GM12874 (cell line): ENCODE measurements at regions not wholly inside any gene's neighbourhood (a gene's known extent, or its start where the extent isn't known, plus 50 kb on each side); places are given as distances from the start of the nearest gene placed in this dataset.

Experiments
- TF ChIP-seq, protein P1 (sequence below): IDR thresholded peaks from 2 replicates; pipeline ENCODE4 v1.5.1; 2011; ENCODE audit warnings: low read depth, mild to moderate bottlenecking, control low read depth, low read length, moderate library complexity; ENCODE audit not compliant: insufficient read depth

DNA sequence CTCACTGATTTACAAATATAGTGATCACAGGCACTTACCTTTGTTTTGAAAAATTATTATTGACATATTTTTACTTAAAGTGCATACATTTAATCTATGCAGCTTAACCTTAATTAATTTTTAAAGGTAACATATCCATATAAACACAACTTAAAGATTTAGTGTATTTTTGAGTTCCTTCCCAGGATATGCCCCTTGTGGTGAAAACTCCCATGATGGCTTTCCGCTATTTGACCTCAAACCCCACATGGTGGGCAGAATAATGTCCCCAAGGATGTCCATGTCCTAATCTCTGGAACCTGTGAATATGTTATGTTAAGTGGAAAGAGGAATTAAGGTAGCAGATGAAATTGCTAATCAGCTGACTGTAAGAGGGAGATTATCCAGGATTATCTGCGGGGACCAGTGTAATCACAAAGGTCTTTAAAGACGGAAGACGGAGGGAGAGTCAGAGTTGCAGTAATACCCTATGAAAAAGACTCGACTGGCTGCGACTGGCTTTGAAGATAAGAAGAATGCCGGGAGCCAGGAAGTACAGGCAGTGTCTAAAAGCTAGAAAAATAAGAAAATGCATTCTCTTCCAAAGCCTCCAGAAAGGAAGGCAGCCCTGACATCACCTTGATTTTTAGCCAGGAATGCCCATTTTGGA is 193.9 kb downstream of the ICE1 start:
- TF ChIP-seq, protein P1, sequence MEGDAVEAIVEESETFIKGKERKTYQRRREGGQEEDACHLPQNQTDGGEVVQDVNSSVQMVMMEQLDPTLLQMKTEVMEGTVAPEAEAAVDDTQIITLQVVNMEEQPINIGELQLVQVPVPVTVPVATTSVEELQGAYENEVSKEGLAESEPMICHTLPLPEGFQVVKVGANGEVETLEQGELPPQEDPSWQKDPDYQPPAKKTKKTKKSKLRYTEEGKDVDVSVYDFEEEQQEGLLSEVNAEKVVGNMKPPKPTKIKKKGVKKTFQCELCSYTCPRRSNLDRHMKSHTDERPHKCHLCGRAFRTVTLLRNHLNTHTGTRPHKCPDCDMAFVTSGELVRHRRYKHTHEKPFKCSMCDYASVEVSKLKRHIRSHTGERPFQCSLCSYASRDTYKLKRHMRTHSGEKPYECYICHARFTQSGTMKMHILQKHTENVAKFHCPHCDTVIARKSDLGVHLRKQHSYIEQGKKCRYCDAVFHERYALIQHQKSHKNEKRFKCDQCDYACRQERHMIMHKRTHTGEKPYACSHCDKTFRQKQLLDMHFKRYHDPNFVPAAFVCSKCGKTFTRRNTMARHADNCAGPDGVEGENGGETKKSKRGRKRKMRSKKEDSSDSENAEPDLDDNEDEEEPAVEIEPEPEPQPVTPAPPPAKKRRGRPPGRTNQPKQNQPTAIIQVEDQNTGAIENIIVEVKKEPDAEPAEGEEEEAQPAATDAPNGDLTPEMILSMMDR, result no peak

DNA sequence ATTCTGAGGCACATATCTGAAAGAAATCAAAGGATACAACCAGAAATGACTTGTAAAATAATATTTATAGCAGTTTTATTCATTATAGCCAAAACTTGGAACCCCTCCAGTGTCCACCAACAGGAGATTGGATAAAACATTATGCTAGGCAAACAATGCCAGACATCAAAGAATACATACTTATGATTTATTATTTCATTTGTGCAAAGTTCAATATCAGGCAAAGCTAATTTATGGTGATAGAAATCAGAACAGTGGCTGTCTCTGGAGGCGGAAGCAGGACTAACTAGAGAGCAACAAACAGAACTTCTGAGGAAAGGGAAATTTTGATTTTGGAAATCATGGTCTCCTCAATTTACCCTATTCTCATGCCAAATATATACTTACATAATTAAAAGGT is 193.1 kb downstream of the ICE1 start:
- TF ChIP-seq, protein P1, result no peak

DNA sequence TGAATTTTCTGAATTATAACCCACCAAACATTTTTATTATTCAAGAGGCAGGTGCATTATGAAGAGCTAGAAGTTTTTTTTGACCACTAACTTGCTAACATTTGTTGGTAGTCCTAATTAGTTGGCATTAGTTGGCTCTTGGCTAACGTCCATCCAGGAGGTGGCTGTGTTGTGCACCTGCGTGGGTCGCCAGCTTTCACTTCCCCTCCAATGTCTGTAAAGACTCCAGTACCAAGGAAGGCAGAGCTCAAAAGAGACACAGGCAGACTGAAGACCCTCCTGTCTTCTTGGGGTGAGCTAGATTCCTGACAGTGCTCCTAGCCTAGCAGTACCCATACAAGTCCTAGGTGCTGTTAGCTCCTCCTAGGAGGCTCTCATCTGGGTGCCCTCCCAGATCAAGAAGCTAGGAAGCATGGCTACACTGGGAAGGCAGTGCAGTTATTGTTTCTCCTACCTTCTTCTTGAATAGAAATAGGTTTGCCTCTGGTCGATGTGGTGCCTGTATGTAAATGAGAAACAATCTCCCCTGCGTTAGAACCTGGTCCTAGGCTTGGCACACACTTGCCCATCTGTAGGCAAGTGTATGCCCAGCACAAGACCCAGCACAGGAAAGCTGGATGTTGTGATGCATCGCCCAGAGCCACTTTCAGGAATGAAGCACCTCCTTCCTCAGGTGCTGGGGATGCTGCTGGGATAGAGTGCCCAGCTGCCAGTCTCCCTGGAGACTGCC is 190.9 kb downstream of the ICE1 start:
- TF ChIP-seq, protein P1, result no peak

DNA sequence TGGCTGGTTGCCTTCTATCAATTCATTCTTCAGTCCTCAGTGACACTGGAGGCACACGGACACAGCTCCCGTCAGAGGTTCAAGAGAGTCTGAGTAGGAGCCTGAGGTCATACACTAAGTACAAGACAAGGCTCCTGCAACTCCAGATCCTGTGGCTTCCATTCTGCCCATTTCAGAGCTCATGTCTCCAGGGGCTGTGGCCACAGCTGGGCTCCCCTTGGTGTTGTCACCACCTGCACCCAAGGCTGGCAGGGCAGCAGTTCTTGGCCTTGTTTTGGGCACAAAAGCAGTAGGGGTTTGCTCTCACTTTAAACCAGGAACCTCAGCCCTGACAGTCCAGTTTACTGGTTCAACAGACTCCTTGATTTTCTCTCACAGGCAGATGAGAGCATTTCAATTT is 189.6 kb downstream of the ICE1 start:
- TF ChIP-seq, protein P1, result no peak

DNA sequence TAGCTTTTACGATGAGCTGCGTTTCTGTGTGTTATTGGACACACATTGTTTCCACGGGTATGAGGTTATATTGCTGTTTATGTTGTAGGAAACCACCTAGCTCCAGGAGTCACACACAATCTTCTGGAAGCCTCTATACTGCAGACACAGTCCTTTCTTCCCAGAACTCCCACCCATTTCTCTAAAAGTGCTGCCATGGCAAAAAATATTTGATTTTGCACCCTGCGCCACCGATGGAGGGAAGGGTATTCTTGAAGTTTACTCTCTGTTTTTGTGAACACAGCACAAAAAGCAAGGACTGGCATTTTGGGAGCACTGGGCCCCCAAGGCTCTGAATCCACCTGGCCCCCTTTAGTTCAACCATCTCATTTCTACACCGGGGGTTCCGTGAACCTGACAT is 187.5 kb downstream of the ICE1 start:
- TF ChIP-seq, protein P1, result no peak

DNA sequence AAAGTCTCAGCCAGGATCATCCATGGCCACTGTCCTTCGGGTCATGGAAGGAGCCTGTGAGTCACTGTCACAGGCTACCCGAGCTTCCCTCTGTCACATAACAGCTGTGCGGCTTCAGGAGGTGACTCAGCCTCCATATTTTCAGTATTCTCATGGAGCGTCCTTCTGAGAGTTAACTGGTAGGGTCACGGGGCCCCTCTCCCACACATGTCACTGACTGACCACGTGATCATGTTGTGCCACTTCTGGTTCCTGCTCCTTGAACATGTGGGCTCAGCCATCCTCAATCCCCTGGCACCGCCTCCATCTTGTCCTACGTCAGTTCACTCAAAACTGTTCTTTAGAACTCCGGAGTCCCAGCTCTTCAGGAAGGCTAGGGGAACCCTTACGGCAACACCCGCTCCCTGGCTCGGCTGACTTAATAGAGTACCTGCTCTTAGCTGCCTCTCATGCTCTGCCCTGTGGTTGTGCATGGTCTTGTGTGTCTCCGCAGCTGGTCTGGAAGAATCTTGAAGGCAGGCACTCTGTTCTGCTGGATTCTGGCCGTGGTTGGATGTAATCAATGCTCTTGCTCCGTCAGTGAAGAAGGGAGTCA is 182.8 kb downstream of the ICE1 start:
- TF ChIP-seq, protein P1, result no peak

DNA sequence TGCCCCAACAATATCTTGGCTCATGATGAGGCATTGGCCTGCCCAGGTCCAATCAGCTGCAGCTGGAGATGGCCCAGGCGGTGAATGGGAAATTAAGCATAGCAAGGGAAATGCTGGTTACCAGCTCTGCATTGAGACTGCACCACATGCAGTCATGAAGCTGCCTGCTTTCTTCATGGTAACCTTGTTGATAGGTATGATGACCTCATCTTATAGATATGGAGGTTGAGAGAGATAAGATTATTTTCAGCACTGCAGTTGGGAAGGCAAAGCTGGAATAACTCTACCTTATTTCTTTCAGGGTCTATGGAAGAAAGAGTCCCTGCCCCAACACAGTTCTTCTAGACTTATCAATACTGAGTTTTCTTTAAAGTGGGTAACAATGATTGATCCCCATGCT is 180.1 kb downstream of the ICE1 start:
- TF ChIP-seq, protein P1, result no peak
